ENCODE measurements at regions not wholly inside any gene's neighbourhood (a gene's known extent, or its start where the extent isn't known, plus 50 kb on each side); places are given as distances from the start of the nearest gene placed in this dataset.

- 96% methylated on average over 2 of the region's 2 CpGs for WGBS
- no peak for DNase-seq
- no peaks in the 10 kb centered on the region for H3K9me3 ChIP-seq (ENCODE audit: control insufficient read depth, low read length)
Measured at GRCh38 chr2:83079007-83079406, 1380.1 kb downstream of the SUCLG1 start.

GRCh38 chr2:83072767-83073166 lies 1386.3 kb downstream of the SUCLG1 start:
- H3K9me3 ChIP-seq (ENCODE audit: control insufficient read depth, low read length) = no peaks in the 10 kb centered on the region
- no peaks in the 10 kb centered on the region for H3K4me1 ChIP-seq (ENCODE audit: control insufficient read depth, insufficient read depth, low read length)
- DNase-seq (no peak), ATAC-seq (no peak)
- H3K4me3 ChIP-seq (ENCODE audit: low read length) = no peak overlapping the region
- no peak overlapping the region for H3K27ac ChIP-seq (ENCODE audit: low read length)
- no peaks in the 10 kb centered on the region for H3K27me3 ChIP-seq (ENCODE audit: control insufficient read depth, insufficient read depth)
- intact Hi-C loops (cut with DNase I) = no loop called here

More at GRCh38 chr2:83079007-83079406, 1380.1 kb downstream of the SUCLG1 start:
- Histone ChIP-seq H3K27ac (ENCODE audit: low read length) (no peak overlapping the region), H3K4me3 (ENCODE audit: low read length) (no peak overlapping the region), H3K27me3 (ENCODE audit: control insufficient read depth, insufficient read depth) (no peaks in the 10 kb centered on the region), H3K4me1 (ENCODE audit: control insufficient read depth, insufficient read depth, low read length) (no peaks in the 10 kb centered on the region)
- no peak for ATAC-seq
- intact Hi-C loops (cut with DNase I) = no loop called here

GRCh38 chr2:83071914-83072313 lies 1387.2 kb downstream of the SUCLG1 start:
- Histone ChIP-seq H3K27me3 (ENCODE audit: control insufficient read depth, insufficient read depth) (no peaks in the 10 kb centered on the region), H3K4me1 (ENCODE audit: control insufficient read depth, insufficient read depth, low read length) (no peaks in the 10 kb centered on the region), H3K9me3 (ENCODE audit: control insufficient read depth, low read length) (no peaks in the 10 kb centered on the region), H3K27ac (ENCODE audit: low read length) (no peak overlapping the region), H3K4me3 (ENCODE audit: low read length) (no peak overlapping the region)
- WGBS = 86% methylated on average over 1 of the region's 1 CpG
- intact Hi-C loops (cut with DNase I) = no loop called here
- DNase-seq (no peak), ATAC-seq (no peak)

DNA sequence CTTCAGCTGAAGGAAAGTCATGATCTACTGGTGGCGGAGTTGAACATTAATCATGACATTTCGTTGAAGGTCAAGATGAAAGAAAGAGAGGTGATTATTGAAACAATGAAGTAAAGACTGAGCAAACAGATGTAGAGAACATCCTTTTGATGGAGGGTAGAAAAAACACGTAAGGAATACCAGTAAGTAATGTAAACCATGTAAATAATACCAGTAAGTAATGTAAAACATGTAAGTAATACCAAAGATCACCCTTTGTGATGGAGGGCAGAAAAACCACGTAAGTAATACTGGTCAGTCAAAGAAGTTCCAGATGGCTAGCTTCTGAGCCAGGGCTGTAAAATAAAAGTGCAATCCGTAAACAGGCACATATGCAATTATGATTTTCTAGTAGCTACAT lies 1387.7 kb downstream of the SUCLG1 start:
- Histone ChIP-seq H3K27me3 (ENCODE audit: control insufficient read depth, insufficient read depth) (no peaks in the 10 kb centered on the region), H3K4me3 (ENCODE audit: low read length) (no peak overlapping the region), H3K27ac (ENCODE audit: low read length) (no peak overlapping the region), H3K4me1 (ENCODE audit: control insufficient read depth, insufficient read depth, low read length) (no peaks in the 10 kb centered on the region), H3K9me3 (ENCODE audit: control insufficient read depth, low read length) (no peaks in the 10 kb centered on the region)
- intact Hi-C loops (cut with DNase I) = no loop called here
- WGBS = 91% methylated on average over 5 of the region's 5 CpGs
- DNase-seq (no peak), ATAC-seq (no peak)

DNA sequence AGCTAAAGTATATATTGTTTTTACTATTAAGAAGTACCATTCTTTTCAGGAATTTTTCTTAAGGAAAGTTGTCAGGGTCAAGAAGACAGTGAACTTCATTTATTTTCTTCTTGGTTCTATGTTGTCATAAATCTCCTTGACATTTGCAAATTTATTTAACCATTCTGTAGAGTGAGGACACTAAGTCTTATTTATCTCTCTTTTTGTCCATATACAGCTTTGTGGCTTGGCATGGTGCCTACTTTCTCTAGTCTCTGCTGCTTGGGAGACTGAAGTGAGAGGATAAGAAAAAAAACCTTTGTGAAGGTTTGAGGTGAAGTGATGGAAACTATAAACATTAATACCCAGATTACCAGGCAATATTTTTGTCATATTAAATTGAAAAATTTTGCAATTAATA lies 1389.4 kb downstream of the SUCLG1 start:
- Histone ChIP-seq H3K4me3 (ENCODE audit: low read length) (no peak overlapping the region), H3K27me3 (ENCODE audit: control insufficient read depth, insufficient read depth) (no peaks in the 10 kb centered on the region), H3K27ac (ENCODE audit: low read length) (no peak overlapping the region), H3K4me1 (ENCODE audit: control insufficient read depth, insufficient read depth, low read length) (no peaks in the 10 kb centered on the region), H3K9me3 (ENCODE audit: control insufficient read depth, low read length) (no peaks in the 10 kb centered on the region)
- ATAC-seq = no peak
- intact Hi-C loops (cut with DNase I) = no loop called here
- no peak for DNase-seq

DNA sequence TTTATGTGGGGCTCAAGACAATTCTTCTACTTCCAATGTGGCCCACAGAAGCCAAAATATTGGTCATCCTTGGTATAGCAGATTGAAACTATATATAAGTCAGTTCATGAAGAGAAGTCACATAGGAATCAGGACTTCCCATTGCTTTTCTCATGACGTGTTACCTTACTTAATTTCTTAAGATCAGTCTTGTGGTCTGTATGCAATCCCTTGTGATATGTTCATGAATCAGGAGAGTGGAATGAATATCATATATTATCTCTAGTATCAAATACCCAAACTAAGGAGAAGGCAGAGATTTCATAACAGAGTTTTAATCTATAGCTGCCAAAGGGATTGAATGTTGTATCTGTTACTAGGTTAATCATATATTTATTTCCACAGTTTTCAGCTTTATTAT lies 1390.4 kb downstream of the SUCLG1 start:
- ATAC-seq (no peak), DNase-seq (no peak)
- Histone ChIP-seq H3K27me3 (ENCODE audit: control insufficient read depth, insufficient read depth) (no peaks in the 10 kb centered on the region), H3K4me3 (ENCODE audit: low read length) (no peak overlapping the region), H3K27ac (ENCODE audit: low read length) (no peak overlapping the region), H3K9me3 (ENCODE audit: control insufficient read depth, low read length) (no peaks in the 10 kb centered on the region), H3K4me1 (ENCODE audit: control insufficient read depth, insufficient read depth, low read length) (no peaks in the 10 kb centered on the region)
- 96% methylated on average over 1 of the region's 1 CpG for WGBS
- intact Hi-C loops (cut with DNase I) = no loop called here

- DNase-seq (no peak), ATAC-seq (no peak)
- H3K9me3 ChIP-seq (ENCODE audit: control insufficient read depth, low read length) = no peaks in the 10 kb centered on the region
- intact Hi-C loops (cut with DNase I) = no loop called here
- no peaks in the 10 kb centered on the region for H3K27me3 ChIP-seq (ENCODE audit: control insufficient read depth, insufficient read depth)
- 31% methylated on average over 1 of the region's 1 CpG for WGBS
- no peaks in the 10 kb centered on the region for H3K4me1 ChIP-seq (ENCODE audit: control insufficient read depth, insufficient read depth, low read length)
- no peak overlapping the region for H3K4me3 ChIP-seq (ENCODE audit: low read length)
- H3K27ac ChIP-seq (ENCODE audit: low read length) = no peak overlapping the region
Measured at GRCh38 chr2:83067947-83068346, 1391.1 kb downstream of the SUCLG1 start.

- intact Hi-C loops (cut with DNase I) = no loop called here
- Histone ChIP-seq H3K4me3 (ENCODE audit: low read length) (no peak overlapping the region), H3K9me3 (ENCODE audit: control insufficient read depth, low read length) (no peaks in the 10 kb centered on the region), H3K27me3 (ENCODE audit: control insufficient read depth, insufficient read depth) (no peaks in the 10 kb centered on the region), H3K27ac (ENCODE audit: low read length) (no peak overlapping the region), H3K4me1 (ENCODE audit: control insufficient read depth, insufficient read depth, low read length) (no peaks in the 10 kb centered on the region)
- 95% methylated on average over 1 of the region's 1 CpG for WGBS
- no peak for DNase-seq
- ATAC-seq = no peak
Measured at GRCh38 chr2:83063933-83064332, 1395.1 kb downstream of the SUCLG1 start.

- Histone ChIP-seq H3K27me3 (ENCODE audit: control insufficient read depth, insufficient read depth) (no peaks in the 10 kb centered on the region), H3K4me3 (ENCODE audit: low read length) (no peak overlapping the region), H3K9me3 (ENCODE audit: control insufficient read depth, low read length) (no peaks in the 10 kb centered on the region), H3K27ac (ENCODE audit: low read length) (no peak overlapping the region), H3K4me1 (ENCODE audit: control insufficient read depth, insufficient read depth, low read length) (no peaks in the 10 kb centered on the region)
- ATAC-seq (no peak), DNase-seq (no peak)
- 95% methylated on average over 5 of the region's 5 CpGs for WGBS
- intact Hi-C loops (cut with DNase I) = no loop called here
Measured at GRCh38 chr2:83063511-83063910, 1395.6 kb downstream of the SUCLG1 start.

GRCh38 chr2:83058683-83059082 lies 1400.4 kb downstream of the SUCLG1 start:
- WGBS = 68% methylated on average over 2 of the region's 2 CpGs
- ATAC-seq = no peak
- intact Hi-C loops (cut with DNase I) = no loop called here
- Histone ChIP-seq H3K27me3 (ENCODE audit: control insufficient read depth, insufficient read depth) (no peaks in the 10 kb centered on the region), H3K9me3 (ENCODE audit: control insufficient read depth, low read length) (no peaks in the 10 kb centered on the region), H3K4me1 (ENCODE audit: control insufficient read depth, insufficient read depth, low read length) (no peaks in the 10 kb centered on the region), H3K27ac (ENCODE audit: low read length) (no peak overlapping the region), H3K4me3 (ENCODE audit: low read length) (no peak overlapping the region)
- DNase-seq = no peak

DNA sequence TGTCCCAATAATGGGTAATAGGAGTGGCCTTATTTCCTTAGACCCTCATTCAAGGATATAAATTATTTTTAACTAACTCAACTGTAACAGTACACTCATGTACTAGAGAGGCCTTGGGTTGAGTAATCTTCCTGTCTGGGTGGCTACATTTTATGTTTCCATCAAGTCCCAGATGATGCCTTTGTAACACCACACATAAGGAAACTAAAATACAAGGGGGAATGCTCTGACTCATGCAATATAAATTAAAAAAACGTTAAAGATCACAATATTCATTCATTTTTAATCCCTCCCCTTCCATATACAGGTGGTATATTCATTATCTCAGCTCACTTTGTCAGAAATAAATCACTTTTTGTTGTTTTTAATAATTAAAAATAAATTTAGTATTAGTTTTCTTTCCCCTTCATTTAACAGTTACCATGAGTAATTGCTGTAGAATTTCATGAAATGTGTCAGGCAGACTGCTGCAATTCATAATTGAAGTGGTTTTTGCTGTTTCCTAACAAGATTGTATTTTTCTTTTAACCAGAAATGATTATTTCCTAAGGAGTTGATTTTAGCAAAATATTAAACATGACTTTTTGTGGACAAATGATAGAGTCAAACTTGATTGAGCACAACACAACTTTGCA lies 1403.6 kb downstream of the SUCLG1 start:
- Histone ChIP-seq H3K27ac (ENCODE audit: low read length) (no peak overlapping the region), H3K9me3 (ENCODE audit: control insufficient read depth, low read length) (no peaks in the 10 kb centered on the region), H3K4me1 (ENCODE audit: control insufficient read depth, insufficient read depth, low read length) (no peaks in the 10 kb centered on the region), H3K4me3 (ENCODE audit: low read length) (no peak overlapping the region), H3K27me3 (ENCODE audit: control insufficient read depth, insufficient read depth) (no peaks in the 10 kb centered on the region)
- DNase-seq (no peak), ATAC-seq (no peak)
- WGBS = 28% methylated on average over 1 of the region's 1 CpG
- intact Hi-C loops (cut with DNase I) = no loop called here

- no peak for DNase-seq
- Histone ChIP-seq H3K27me3 (ENCODE audit: control insufficient read depth, insufficient read depth) (no peaks in the 10 kb centered on the region), H3K4me1 (ENCODE audit: control insufficient read depth, insufficient read depth, low read length) (no peaks in the 10 kb centered on the region), H3K27ac (ENCODE audit: low read length) (no peak overlapping the region), H3K9me3 (ENCODE audit: control insufficient read depth, low read length) (no peaks in the 10 kb centered on the region), H3K4me3 (ENCODE audit: low read length) (no peak overlapping the region)
- 95% methylated on average over 2 of the region's 2 CpGs for WGBS
- intact Hi-C loops (cut with DNase I) = no loop called here
- no peak for ATAC-seq
Measured at GRCh38 chr2:83054751-83055150, 1404.3 kb downstream of the SUCLG1 start.
